ENCODE measurements at regions not wholly inside any gene's neighbourhood (a gene's known extent, or its start where the extent isn't known, plus 50 kb on each side); places are given as distances from the start of the nearest gene placed in this dataset.
A peak's percentile ranks its signal among the peaks of the same experiment; 100 is the strongest.
"Not testable (repeated sequence)": the region's sequence is repeated elsewhere in the genome, so short reads cannot be mapped to it uniquely, and the experiment has no call there.

DNA sequence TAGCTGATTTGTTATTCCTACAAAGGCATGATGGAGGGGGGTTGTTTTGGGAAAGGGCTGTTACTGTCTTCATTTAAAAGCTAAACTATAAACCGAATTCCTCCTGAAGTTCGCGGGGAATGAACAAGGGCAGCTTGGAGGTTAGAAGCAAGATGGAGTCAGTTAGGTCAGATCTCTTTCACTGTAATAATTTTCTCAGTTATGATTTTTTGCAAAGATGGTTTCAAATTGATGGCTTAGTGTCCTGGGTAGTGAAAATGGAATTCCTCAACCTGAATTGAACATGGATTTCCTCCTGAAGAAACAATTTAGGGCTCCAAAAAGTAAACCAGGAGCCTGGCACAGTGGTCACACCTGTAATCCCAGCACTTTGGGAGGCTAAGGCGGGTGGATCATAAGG is 96.6 kb upstream of the SNRPN start:
- not testable (repeated sequence) for H3K4me1 Mint-ChIP-seq; H3K27me3 Mint-ChIP-seq; H3K27ac Mint-ChIP-seq (ENCODE audit: low read depth); H3K36me3 Mint-ChIP-seq (ENCODE audit: insufficient read depth); ATAC-seq (replicated peaks; ENCODE audit: extremely low read depth, poor library complexity, severe bottlenecking); DNase-seq (ENCODE audit: low spot score in 2 of 2); H3K4me3 Mint-ChIP-seq
- peaks cover 17% of the 10 kb centered on the region for H3K9me3 Mint-ChIP-seq

DNA sequence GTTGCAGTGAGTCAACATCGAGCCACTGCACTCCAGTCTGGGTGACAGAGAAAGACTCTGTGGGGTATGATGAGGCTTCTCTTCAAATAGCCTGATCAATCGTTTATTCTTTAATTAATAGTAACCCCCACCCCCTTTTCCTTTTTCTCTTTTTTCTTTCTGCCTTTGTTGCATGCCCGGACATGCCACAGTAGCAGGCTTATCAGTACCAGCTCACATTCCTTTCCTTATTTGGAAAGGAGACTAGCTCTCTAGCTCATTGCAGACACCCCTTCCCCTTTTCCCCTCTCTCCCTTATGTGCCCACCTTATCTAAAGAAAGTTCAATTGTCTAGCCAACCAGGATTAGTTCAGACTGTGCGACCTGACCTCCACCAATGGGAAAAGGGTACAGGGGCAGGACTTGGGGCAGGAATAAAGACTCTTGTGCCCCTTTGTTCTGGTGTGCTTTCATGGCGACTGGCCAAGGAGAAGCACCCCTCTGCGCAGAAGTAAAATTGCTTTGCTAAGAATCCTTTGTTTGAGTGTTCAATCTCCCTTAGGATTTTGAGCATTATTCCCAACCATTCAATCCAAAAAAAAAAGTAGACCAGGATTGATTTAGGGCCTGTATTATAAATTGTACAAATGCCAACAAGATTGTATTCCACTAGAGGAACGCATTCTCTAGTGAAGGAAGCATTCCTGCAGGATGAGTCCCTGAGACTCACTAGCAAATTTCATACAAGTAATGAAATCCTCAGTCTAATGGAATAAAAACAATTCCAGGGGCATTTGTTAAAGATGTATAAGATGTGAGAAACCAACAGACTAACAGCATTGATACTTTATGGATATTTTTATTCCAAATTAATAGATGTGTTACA is 95.8 kb upstream of the SNRPN start:
- DNase-seq (ENCODE audit: low spot score in 2 of 2) (no peak), ATAC-seq (replicated peaks; ENCODE audit: extremely low read depth, poor library complexity, severe bottlenecking) (no peak)
- no peak overlapping the region for H3K27ac Mint-ChIP-seq (ENCODE audit: low read depth)
- peaks cover 16% of the 10 kb centered on the region for H3K9me3 Mint-ChIP-seq
- no peaks in the 10 kb centered on the region for H3K27me3 Mint-ChIP-seq
- H3K4me3 Mint-ChIP-seq, result no peak overlapping the region
- no peaks in the 10 kb centered on the region for H3K4me1 Mint-ChIP-seq
- no peaks in the 10 kb centered on the region for H3K36me3 Mint-ChIP-seq (ENCODE audit: insufficient read depth)

DNA sequence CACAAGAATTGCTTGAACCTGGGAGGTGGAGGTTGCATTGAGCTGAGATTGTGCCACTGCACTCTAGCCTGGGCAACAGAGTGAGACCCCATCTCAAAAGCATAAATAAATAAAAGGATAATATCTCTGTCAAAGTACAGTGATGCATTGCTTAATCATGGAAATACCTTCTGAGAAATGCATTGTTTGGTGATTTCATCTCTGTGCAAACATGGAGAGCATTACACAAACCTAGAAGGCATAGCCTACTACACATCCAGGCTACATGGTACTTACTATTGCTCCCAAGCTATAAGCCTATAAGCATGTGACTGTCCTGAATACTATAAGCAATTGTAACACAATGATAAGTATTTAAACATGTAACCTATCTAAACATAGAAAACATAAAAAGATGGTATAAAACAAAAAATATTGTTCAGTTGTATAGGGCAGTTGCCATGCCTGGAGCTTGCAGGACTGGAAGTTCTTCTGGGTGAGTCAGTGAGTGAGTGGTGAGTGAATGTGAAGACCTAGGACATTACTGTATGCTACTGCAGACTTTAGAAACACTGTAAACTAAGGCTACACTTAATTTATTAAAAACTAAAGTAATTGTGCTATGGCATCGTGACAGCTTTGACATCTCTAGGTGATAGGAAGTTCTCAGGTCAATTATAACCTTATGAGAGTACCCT is 93.6 kb upstream of the SNRPN start:
- peaks cover 13% of the 10 kb centered on the region for H3K9me3 Mint-ChIP-seq
- no peak overlapping the region for H3K27ac Mint-ChIP-seq (ENCODE audit: low read depth)
- no peaks in the 10 kb centered on the region for H3K36me3 Mint-ChIP-seq (ENCODE audit: insufficient read depth)
- DNase-seq (ENCODE audit: low spot score in 2 of 2) (no peak), ATAC-seq (replicated peaks; ENCODE audit: extremely low read depth, poor library complexity, severe bottlenecking) (no peak)
- no peaks in the 10 kb centered on the region for H3K4me1 Mint-ChIP-seq
- no peak overlapping the region for H3K4me3 Mint-ChIP-seq
- H3K27me3 Mint-ChIP-seq, result no peaks in the 10 kb centered on the region

DNA sequence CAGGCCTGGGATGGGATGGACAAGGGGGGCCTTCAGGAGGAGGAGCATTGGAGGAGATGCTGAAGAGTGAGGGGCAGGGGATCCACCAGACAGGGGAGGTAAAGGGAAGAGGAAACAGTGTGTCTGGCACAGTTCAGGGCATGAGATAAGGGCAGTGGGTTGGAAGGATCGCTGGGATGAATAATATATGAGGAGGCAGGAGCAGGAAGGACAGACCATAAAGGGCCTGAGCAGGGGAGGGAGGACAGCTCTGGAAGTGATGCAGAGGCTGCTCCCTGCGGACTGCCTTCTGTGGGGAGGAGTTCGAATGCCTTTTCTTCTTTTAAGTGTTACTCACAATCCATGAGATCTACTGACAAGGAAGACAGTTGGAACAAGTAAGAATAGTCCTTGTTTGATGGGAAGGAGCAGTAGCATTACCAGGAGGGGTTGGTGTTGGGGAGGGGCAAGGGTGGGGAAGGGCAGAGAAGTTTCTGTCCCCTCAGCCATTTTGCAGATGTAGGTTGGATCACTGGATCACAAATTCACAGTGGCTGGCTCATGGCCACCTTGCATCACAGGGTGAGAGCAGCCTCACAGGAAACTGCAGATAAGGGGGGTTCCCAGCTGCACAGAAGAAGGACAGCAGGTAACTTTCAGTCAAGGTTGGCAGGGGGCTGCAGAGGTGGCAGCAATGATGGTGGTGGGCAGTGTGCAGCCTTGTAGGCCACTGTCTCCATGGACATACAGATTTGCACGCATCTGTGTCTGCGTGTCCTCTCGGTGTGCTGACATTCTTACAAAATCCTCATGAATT is 91.9 kb upstream of the SNRPN start:
- Mint-ChIP-seq H3K9me3 (peaks cover 8% of the 10 kb centered on the region), H3K36me3 (ENCODE audit: insufficient read depth) (no peaks in the 10 kb centered on the region), H3K4me1 (no peaks in the 10 kb centered on the region), H3K27ac (ENCODE audit: low read depth) (no peak overlapping the region), H3K27me3 (no peaks in the 10 kb centered on the region), H3K4me3 (no peak overlapping the region)
- DNase-seq (ENCODE audit: low spot score in 2 of 2) (no peak), ATAC-seq (replicated peaks; ENCODE audit: extremely low read depth, poor library complexity, severe bottlenecking) (no peak)

DNA sequence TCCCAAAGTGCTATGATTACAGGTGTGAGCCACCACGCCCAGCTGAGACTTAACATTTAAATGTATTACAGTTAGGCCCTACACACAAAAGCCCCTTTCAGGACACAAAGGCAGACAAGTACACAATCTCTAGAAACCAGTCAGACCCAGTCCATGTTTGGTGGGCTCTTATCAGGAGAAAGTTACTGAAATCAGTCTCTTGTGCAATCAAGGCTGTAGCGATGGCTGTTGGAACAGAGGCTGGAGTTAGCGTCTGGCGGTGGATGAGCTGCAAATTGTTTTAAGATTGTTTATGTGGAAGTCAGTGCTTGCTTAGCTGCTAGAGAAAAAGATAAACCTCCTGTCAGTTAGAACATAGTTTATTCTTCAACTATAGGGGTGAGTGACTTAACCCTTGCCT is 89.5 kb upstream of the SNRPN start:
- ATAC-seq (replicated peaks; ENCODE audit: extremely low read depth, poor library complexity, severe bottlenecking) (no peak), DNase-seq (ENCODE audit: low spot score in 2 of 2) (no peak)
- peaks cover 13% of the 10 kb centered on the region for H3K9me3 Mint-ChIP-seq
- no peaks in the 10 kb centered on the region for H3K4me1 Mint-ChIP-seq
- no peak overlapping the region for H3K4me3 Mint-ChIP-seq
- no peaks in the 10 kb centered on the region for H3K36me3 Mint-ChIP-seq (ENCODE audit: insufficient read depth)
- H3K27me3 Mint-ChIP-seq, result no peaks in the 10 kb centered on the region
- H3K27ac Mint-ChIP-seq (ENCODE audit: low read depth), result no peak overlapping the region

DNA sequence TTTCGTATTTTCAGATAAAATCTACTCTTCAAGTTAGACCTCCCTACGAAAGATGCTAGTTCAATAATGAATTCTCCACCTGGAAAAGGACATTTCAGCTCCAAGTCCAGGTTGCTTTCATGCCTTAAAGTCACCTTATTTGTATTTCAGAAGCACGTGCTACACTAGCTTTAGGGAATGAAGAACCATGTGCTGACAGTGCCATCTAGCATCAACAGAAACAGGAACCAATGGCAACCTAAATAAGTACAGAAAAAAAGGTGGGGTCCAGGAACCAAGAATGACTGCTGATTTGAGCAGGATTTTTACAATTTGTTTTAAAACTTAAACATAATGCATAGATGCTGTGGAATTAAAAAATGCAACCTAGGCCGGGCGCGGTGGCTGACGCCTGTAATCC is 77.6 kb upstream of the SNRPN start:
- DNase-seq (ENCODE audit: low spot score in 2 of 2) (no peak), ATAC-seq (replicated peaks; ENCODE audit: extremely low read depth, poor library complexity, severe bottlenecking) (no peak)
- Mint-ChIP-seq H3K4me1 (no peaks in the 10 kb centered on the region), H3K9me3 (peaks cover 23% of the 10 kb centered on the region), H3K4me3 (no peak overlapping the region), H3K36me3 (ENCODE audit: insufficient read depth) (no peaks in the 10 kb centered on the region), H3K27me3 (no peaks in the 10 kb centered on the region), H3K27ac (ENCODE audit: low read depth) (no peak overlapping the region)

DNA sequence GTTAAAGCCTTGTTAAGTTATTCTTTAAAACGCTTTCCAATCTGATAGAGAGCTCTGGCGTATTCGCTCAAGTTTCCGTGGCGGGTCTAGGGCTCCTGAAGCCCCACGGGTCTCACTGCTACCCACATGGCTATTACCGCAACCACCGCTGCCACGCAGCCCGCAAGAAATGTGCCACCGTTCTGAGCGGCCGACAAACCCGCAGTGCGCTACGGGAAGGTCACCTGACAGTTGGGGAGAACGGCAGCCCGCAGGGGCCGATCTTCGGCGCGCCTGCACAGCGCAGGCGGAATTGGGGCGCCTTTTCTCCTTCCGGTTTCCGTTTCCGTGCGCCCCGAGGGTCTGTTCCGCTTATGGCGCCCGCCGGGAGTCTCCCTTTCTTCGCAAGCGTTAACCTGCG is 76.6 kb upstream of the SNRPN start:
- no peak overlapping the region for H3K27ac Mint-ChIP-seq (ENCODE audit: low read depth)
- no peak for ATAC-seq (replicated peaks; ENCODE audit: extremely low read depth, poor library complexity, severe bottlenecking)

DNA sequence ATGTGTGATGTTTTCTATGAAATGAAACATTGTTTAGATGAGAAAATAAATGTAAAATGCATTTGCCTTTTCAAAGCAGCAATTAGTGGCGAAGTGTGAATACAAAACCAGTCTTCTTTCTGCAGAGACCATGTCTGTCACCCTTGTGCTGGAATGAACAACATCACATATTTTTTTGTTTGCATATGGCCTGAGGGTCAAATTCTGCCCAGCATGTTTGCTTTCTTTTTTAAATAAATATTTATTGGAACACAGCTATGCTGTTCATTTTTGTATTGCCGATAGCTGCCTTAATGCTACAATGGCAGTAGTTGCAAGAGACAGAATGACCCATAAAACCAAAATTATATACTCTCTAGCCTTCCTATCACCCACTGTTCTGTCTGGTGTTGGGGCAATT is 75.3 kb upstream of the SNRPN start:
- Mint-ChIP-seq H3K9me3 (peaks cover 25% of the 10 kb centered on the region), H3K27me3 (no peaks in the 10 kb centered on the region), H3K4me1 (no peaks in the 10 kb centered on the region), H3K36me3 (ENCODE audit: insufficient read depth) (no peaks in the 10 kb centered on the region), H3K4me3 (no peak overlapping the region), H3K27ac (ENCODE audit: low read depth) (no peak overlapping the region)
- ATAC-seq (replicated peaks; ENCODE audit: extremely low read depth, poor library complexity, severe bottlenecking) (no peak), DNase-seq (ENCODE audit: low spot score in 2 of 2) (no peak)

More for the DNA sequence above, 76.6 kb upstream of the SNRPN start:
- Mint-ChIP-seq H3K4me1 (no peaks in the 10 kb centered on the region), H3K4me3 (peak overlapping the region; percentile 37), H3K36me3 (ENCODE audit: insufficient read depth) (no peaks in the 10 kb centered on the region), H3K9me3 (peaks cover 23% of the 10 kb centered on the region), H3K27me3 (no peaks in the 10 kb centered on the region)
- DNase-seq (ENCODE audit: low spot score in 2 of 2), result peak in 1 of 2 donors; percentile 9

DNA sequence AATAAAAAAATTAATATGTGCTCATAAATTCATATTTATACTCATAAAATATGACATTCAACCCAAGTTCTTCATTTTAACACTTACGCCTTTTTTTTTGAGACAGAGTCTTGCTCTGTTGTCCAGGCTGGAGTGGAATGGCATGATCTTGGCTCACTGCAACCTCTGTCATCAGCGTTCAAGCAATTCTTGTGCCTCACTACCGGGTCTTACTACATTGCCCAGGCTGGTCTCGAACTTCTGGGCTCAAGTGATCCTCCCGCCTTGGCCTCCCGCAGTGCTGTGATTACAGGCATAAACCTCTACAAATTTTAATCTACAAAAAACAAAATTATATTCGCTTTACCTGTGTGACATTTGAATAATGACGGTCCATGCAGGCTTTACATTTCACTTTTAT is 74.1 kb upstream of the SNRPN start:
- H3K4me1 Mint-ChIP-seq, result no peaks in the 10 kb centered on the region
- peaks cover 21% of the 10 kb centered on the region for H3K9me3 Mint-ChIP-seq
- no peak overlapping the region for H3K27ac Mint-ChIP-seq (ENCODE audit: low read depth)
- no peak overlapping the region for H3K4me3 Mint-ChIP-seq
- no peaks in the 10 kb centered on the region for H3K36me3 Mint-ChIP-seq (ENCODE audit: insufficient read depth)
- H3K27me3 Mint-ChIP-seq, result no peaks in the 10 kb centered on the region
- DNase-seq (ENCODE audit: low spot score in 2 of 2) (no peak), ATAC-seq (replicated peaks; ENCODE audit: extremely low read depth, poor library complexity, severe bottlenecking) (no peak)

DNA sequence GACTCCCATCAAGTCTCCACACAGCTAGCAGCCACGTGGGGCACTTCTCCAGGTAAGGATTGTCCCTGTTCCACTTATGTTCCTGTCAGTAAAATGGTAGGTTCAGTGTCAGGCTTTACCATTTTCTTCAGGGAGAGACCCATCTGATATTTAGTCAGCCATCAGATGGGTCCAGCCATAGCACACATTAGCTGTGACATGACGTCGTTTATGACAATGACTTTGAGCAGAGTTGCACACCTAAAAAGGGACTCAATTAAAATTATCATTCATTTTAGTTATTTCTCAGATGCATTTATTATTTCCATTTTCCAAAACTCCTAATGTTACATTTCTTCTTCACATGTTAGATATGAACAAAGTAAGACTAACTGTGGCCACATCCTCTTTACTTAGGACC is 68.2 kb upstream of the SNRPN start:
- H3K27ac Mint-ChIP-seq (ENCODE audit: low read depth), result no peak overlapping the region
- H3K9me3 Mint-ChIP-seq, result peaks cover 15% of the 10 kb centered on the region
- ATAC-seq (replicated peaks; ENCODE audit: extremely low read depth, poor library complexity, severe bottlenecking) (no peak), DNase-seq (ENCODE audit: low spot score in 2 of 2) (no peak)
- no peaks in the 10 kb centered on the region for H3K27me3 Mint-ChIP-seq
- no peak overlapping the region for H3K4me3 Mint-ChIP-seq
- no peaks in the 10 kb centered on the region for H3K36me3 Mint-ChIP-seq (ENCODE audit: insufficient read depth)
- no peaks in the 10 kb centered on the region for H3K4me1 Mint-ChIP-seq

DNA sequence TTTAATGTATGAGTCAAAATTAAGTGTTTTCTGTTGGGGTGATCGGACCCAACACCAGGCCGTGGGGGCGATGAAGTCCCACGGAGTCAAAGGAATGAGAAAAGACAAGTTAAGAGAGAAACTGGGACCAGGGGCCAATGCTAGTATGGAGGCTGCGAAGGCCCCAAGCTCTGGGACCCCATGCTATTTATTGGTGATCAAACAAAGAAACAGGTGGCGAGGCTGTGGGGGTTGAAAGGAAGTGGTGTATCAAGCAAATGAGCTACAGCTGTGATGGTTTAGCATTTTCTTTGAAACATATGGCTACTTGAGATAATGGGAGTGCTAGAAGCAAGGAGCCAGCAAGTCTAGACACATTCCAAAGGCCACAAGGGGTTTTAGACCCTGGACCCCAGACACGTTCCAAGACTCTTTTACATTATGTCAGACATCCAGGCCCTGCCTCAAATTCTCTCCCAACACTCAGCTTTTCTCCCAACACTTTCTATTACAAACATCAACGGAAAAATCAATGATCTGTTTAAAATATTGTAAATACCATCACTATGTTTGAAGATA is 56.0 kb upstream of the SNRPN start:
- H3K27me3 Mint-ChIP-seq, result no peaks in the 10 kb centered on the region
- H3K4me3 Mint-ChIP-seq, result no peak overlapping the region
- peaks cover 6% of the 10 kb centered on the region for H3K9me3 Mint-ChIP-seq
- DNase-seq (ENCODE audit: low spot score in 2 of 2) (no peak), ATAC-seq (replicated peaks; ENCODE audit: extremely low read depth, poor library complexity, severe bottlenecking) (no peak)
- H3K36me3 Mint-ChIP-seq (ENCODE audit: insufficient read depth), result no peaks in the 10 kb centered on the region
- H3K4me1 Mint-ChIP-seq, result no peaks in the 10 kb centered on the region
- no peak overlapping the region for H3K27ac Mint-ChIP-seq (ENCODE audit: low read depth)

DNA sequence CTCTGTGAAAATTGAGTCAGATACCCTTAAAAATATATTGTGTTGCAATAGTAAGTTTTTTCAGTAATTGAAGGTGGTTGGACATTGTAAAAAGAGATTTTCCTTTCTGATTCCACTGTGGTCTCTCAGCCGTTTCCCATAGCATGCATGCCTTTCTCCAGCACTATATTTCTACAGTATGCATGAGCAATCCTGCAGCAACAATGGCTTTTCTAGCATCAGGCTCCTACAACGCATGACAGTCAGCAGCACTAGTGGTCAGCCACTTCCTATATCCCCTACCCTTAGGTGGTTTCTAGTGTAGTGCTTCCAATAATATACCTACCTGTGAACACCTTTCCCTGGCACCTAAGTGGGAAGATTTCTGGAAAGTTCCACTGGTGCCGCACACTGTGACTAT is 55.4 kb upstream of the SNRPN start:
- no peaks in the 10 kb centered on the region for H3K36me3 Mint-ChIP-seq (ENCODE audit: insufficient read depth)
- H3K4me1 Mint-ChIP-seq, result no peaks in the 10 kb centered on the region
- H3K27ac Mint-ChIP-seq (ENCODE audit: low read depth), result no peak overlapping the region
- H3K27me3 Mint-ChIP-seq, result no peaks in the 10 kb centered on the region
- no peak overlapping the region for H3K4me3 Mint-ChIP-seq
- no peak for DNase-seq (ENCODE audit: low spot score in 2 of 2)
- H3K9me3 Mint-ChIP-seq, result peaks cover 6% of the 10 kb centered on the region
- no peak for ATAC-seq (replicated peaks; ENCODE audit: extremely low read depth, poor library complexity, severe bottlenecking)
